Spleen (tissue), 7 donors: ENCODE measurements at regions not wholly inside any gene's neighbourhood (a gene's known extent, or its start where the extent isn't known, plus 50 kb on each side); places are given as distances from the start of the nearest gene placed in this dataset.

Experiments used
- POLR2AphosphoS5 ChIP-seq, 3 donors: sonication (generic); formaldehyde crosslinking; IDR thresholded peaks; one replicate each; pipeline ENCODE4 v1.5.1; 2017; ENCODE audit warnings: antibody characterized with exemption in 3 of 3
- TF ChIP-seq, protein P1 (sequence below), 11 experiments: fragments of 200-600 bp in 7 of 11; fragments of 450-650 bp in 4 of 11; sonication (generic) in 4 of 11; IDR thresholded peaks in 8 of 11; conservative IDR thresholded peaks in 3 of 11; 1 replicate in 7 of 11; 2 replicates in 4 of 11; pipeline versions ENCODE4 v1.4.0 to v1.8.0; 2016 to 2021; ENCODE audit warnings: antibody characterized with exemption in 11 of 11, inconsistent platforms in 4 of 11, mild to moderate bottlenecking in 1 of 11
- donor health status: DM: no; HTN: no; CAD: no; lungs with moderate emphysema.
- donor health status: DM: no; HTN: no; CAD: no.
- donor health status: DM: no; HTN: no; CAD: no.

- TF ChIP-seq, protein P1, sequence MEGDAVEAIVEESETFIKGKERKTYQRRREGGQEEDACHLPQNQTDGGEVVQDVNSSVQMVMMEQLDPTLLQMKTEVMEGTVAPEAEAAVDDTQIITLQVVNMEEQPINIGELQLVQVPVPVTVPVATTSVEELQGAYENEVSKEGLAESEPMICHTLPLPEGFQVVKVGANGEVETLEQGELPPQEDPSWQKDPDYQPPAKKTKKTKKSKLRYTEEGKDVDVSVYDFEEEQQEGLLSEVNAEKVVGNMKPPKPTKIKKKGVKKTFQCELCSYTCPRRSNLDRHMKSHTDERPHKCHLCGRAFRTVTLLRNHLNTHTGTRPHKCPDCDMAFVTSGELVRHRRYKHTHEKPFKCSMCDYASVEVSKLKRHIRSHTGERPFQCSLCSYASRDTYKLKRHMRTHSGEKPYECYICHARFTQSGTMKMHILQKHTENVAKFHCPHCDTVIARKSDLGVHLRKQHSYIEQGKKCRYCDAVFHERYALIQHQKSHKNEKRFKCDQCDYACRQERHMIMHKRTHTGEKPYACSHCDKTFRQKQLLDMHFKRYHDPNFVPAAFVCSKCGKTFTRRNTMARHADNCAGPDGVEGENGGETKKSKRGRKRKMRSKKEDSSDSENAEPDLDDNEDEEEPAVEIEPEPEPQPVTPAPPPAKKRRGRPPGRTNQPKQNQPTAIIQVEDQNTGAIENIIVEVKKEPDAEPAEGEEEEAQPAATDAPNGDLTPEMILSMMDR (IDR thresholded peaks at IDR 0.05 in 8 of 11, conservative IDR thresholded peaks at IDR 0.05 in 3 of 11): no peak
- TF ChIP-seq POLR2AphosphoS5 (IDR thresholded peaks at IDR 0.05): no peak
Measured at GRCh38 chr6:142521791-142522190, 220.0 kb downstream of the ADGRG6 start.
